ENCODE measurements at regions not wholly inside any gene's neighbourhood (a gene's known extent, or its start where the extent isn't known, plus 50 kb on each side); places are given as distances from the start of the nearest gene placed in this dataset.

GRCh38 chrY:12984637-12985344 lies 80.1 kb downstream of the DDX3Y start:
- Histone ChIP-seq H3K56ac (replicated peaks; ENCODE audit: insufficient read length, low read depth, low read length) (no peak overlapping the region), H3K27ac (ENCODE audit: low read depth, low read length) (peak overlapping the region; percentile 40; the same call in 1 of the 2 replicates), H2BK20ac (ENCODE audit: low read length) (no peak overlapping the region), H3K4ac (replicated peaks; ENCODE audit: insufficient read length, low read depth, low read length) (peak overlapping the region; percentile 13), H2AK5ac (ENCODE audit: low read depth, low read length) (no peak overlapping the region), H3K23me2 (ENCODE audit: low read depth, low read length) (no peaks in the 10 kb centered on the region), H3K14ac (ENCODE audit: insufficient read length) (no peak overlapping the region), H3K27me3 (replicated peaks in 1 of 4; ENCODE audit: control insufficient read depth in 3 of 4, extremely low read depth in 1 of 4, insufficient read depth in 3 of 4, low read length in 3 of 4) (no peaks in the 10 kb centered on the region), H3K18ac (ENCODE audit: extremely low read depth, low read length) (no peak overlapping the region; the same call in 1 of the 2 replicates), H3K9me3 (ENCODE audit: insufficient read depth in 2 of 2, low read depth in 1 of 2, low read length in 1 of 2) (no peaks in the 10 kb centered on the region), H4K8ac (ENCODE audit: extremely low read depth, insufficient read depth, low read length) (no peak overlapping the region), H3K4me1 (replicated peaks in 1 of 4; ENCODE audit: control insufficient read depth in 3 of 4, insufficient read depth in 4 of 4, low read length in 3 of 4) (peaks cover 0 to 11% (median 6%) of the 10 kb centered on the region in 4 experiments; a peak in 4 of 7 replicates), H4K91ac (replicated peaks; ENCODE audit: insufficient read length, low read length) (peak overlapping the region; percentile 44), H2BK5ac (ENCODE audit: low read depth, low read length) (peak overlapping the region; percentile 85; the same call in 1 of the 2 replicates), H3K4me2 (ENCODE audit: insufficient read depth in 1 of 2, low read depth in 2 of 2, low read length in 2 of 2) (peak overlapping the region; percentile 30 to 51), H2BK15ac (ENCODE audit: low read length) (no peak overlapping the region), H2AFZ (ENCODE audit: low read length) (no peak overlapping the region), H2BK12ac (ENCODE audit: low read depth, low read length) (no peak overlapping the region), H4K5ac (ENCODE audit: insufficient read length, low read depth, low read length) (peak overlapping the region; percentile 23), H3K36me3 (ENCODE audit: control insufficient read depth in 2 of 4, insufficient read depth in 4 of 4, low read length in 3 of 4) (no peaks in the 10 kb centered on the region), H2BK120ac (replicated peaks; ENCODE audit: low read depth, low read length) (peak overlapping the region; percentile 64), H3K9ac (replicated peaks in 1 of 4; ENCODE audit: extremely low read depth in 1 of 4, low read depth in 3 of 4, low read length in 3 of 4) (no peak overlapping the region), H3K4me3 (ENCODE audit: extremely low read depth in 1 of 4, insufficient read depth in 2 of 4, low read depth in 3 of 4, low read length in 4 of 4) (peak overlapping the region in 3 of 4 experiments; percentile 8 to 43 (median 19); a peak in 3 of 8 replicates), H3K79me1 (ENCODE audit: low read depth, low read length) (no peaks in the 10 kb centered on the region), H4K20me1 (replicated peaks in 1 of 2; ENCODE audit: control insufficient read depth in 1 of 2, insufficient read depth in 2 of 2, low read length in 2 of 2) (no peaks in the 10 kb centered on the region), H3K23ac (ENCODE audit: insufficient read length) (no peak overlapping the region), H3K79me2 (ENCODE audit: control insufficient read depth in 1 of 2, insufficient read depth in 2 of 2, low read length in 2 of 2) (no peaks in the 10 kb centered on the region)
- CTCF ChIA-PET (ENCODE audit: partially characterized antibody) = interaction anchor here (0.8 kb wide), 1 partner anchor 214 kb away, joined by 3 read pairs; no protein-coding TSS in a partner anchor
- POLR2A ChIA-PET (ENCODE audit: partially characterized antibody) = interaction anchor here (0.9 kb wide), 1 partner anchor 108 kb away, joined by 4 read pairs; no protein-coding TSS in a partner anchor
- TF ChIP-seq TBP (IDR thresholded peaks at IDR 0.05; ENCODE audit: low read depth, low read length) = no peak
- no peak for TF ChIP-seq RBBP5 (IDR thresholded peaks at IDR 0.05; ENCODE audit: borderline replicate concordance, low read depth, low read length)
- TF ChIP-seq TAF1 (IDR thresholded peaks at IDR 0.05; ENCODE audit: low read depth, low read length) = 0 out of 2 replicates have a peak, but pooled peaks have one; percentile 26
- FAIRE-seq (peak; percentile 97), DNase-seq (ENCODE audit: low read depth in 1 of 2, low spot score in 2 of 2) (no peak)
- WGBS, 2 experiments (ENCODE audit: extremely low coverage in 1 of 2, insufficient coverage in 1 of 2, insufficient read length in 1 of 2, insufficient replicate concordance in 2 of 2, low coverage in 1 of 2, low lambda C conversion rate in 2 of 2, missing lambda C conversion rate in 1 of 2) = 9% methylated on average over 5 of the region's 5 CpGs; no CpG with 5 or more reads in 1 of the 2 experiments
